Lung (tissue), 11 donors: ENCODE measurements at regions not wholly inside any gene's neighbourhood (a gene's known extent, or its start where the extent isn't known, plus 50 kb on each side); places are given as distances from the start of the nearest gene placed in this dataset.

Experiments used
- ATAC-seq: fragments of 200-7000 bp; cut with Tn5 transposase; one replicate; pipeline ENCODE4 v1.9.1; 2020; ENCODE audit warnings: moderate number of reproducible peaks; ENCODE audit not compliant: insufficient read depth, low FRiP score
- DNase-seq, 3 donors: peaks; one replicate each; pipeline ENCODE4 v3.0.0-alpha.2; 2013 to 2017
- H3K27ac ChIP-seq, 2 donors: one replicate each; pipeline ENCODE4 v1.5.1; 2013; ENCODE audit warnings: mild to moderate bottlenecking in 2 of 2, moderate library complexity in 2 of 2, control low read depth in 1 of 2, inconsistent platforms in 1 of 2, low read depth in 1 of 2, low read length in 1 of 2
- H3K27me3 ChIP-seq, 3 donors: one replicate each; pipeline ENCODE4 v1.5.1; 2013; ENCODE audit warnings: low read length in 2 of 3; ENCODE audit not compliant: control insufficient read depth in 3 of 3, insufficient read depth in 3 of 3
- H3K36me3 ChIP-seq, 4 donors: one replicate each; pipeline ENCODE4 v1.5.1; 2013; ENCODE audit warnings: low read length in 4 of 4, mild to moderate bottlenecking in 1 of 4, moderate library complexity in 1 of 4; ENCODE audit not compliant: control insufficient read depth in 4 of 4, insufficient read depth in 4 of 4
- H3K4me1 ChIP-seq, 5 donors: one replicate each; pipeline ENCODE4 v1.5.1; 2013; ENCODE audit warnings: low read length in 5 of 5, mild to moderate bottlenecking in 2 of 5, moderate library complexity in 1 of 5; ENCODE audit not compliant: control insufficient read depth in 5 of 5, insufficient read depth in 5 of 5
- H3K4me3 ChIP-seq: one replicate; pipeline ENCODE4 v1.5.1; 2013; ENCODE audit warnings: mild to moderate bottlenecking, control low read depth, moderate library complexity
- H3K9ac ChIP-seq, 2 donors: one replicate each; pipeline ENCODE4 v1.5.1; 2013; ENCODE audit warnings: low read length in 2 of 2, control low read depth in 1 of 2; ENCODE audit not compliant: insufficient read depth in 1 of 2
- H3K9me3 ChIP-seq, 4 donors: one replicate each; pipeline ENCODE4 v1.5.1; 2013; ENCODE audit warnings: low read length in 3 of 4, mild to moderate bottlenecking in 1 of 4, moderate library complexity in 1 of 4; ENCODE audit not compliant: control insufficient read depth in 4 of 4, insufficient read depth in 3 of 4
- WGBS, 2 donors: extraction: QIAGEN DNeasy Blood & Tissue Kit; methylation state at CpG; one replicate each; pipeline ENCODE4 v1.1.7; 2013; 5-methylcytosine and 5-hydroxymethylcytosine counted together
- TF ChIP-seq, protein P1 (sequence below): IDR thresholded peaks from 2 replicates; pipeline ENCODE4 v1.5.1; 2012; ENCODE audit warnings: mild to moderate bottlenecking; ENCODE audit errors: control extremely low read depth, extremely low read depth
- donor health status: control.
- donor health status: control.
- donor health status: Bipolar disorder and iron deficiency.
- donor health status: healthy.
- donor health status: DM: yes; HTN: yes; CAD: no.

GRCh38 chr3:66928252-66928651 lies 69.9 kb upstream of the KBTBD8 start:
- peaks cover 0 to 11% (median 0%) of the 10 kb centered on the region in 5 donors for H3K4me1 ChIP-seq
- no peak overlapping the region for H3K27ac ChIP-seq
- H3K27me3 ChIP-seq = no peaks in the 10 kb centered on the region
- no peaks in the 10 kb centered on the region for H3K36me3 ChIP-seq
- H3K9me3 ChIP-seq = no peaks in the 10 kb centered on the region
- no peak for ATAC-seq
- WGBS, 2 donors = 69 to 75% methylated on average over 2 of the region's 2 CpGs
- TF ChIP-seq, protein P1, sequence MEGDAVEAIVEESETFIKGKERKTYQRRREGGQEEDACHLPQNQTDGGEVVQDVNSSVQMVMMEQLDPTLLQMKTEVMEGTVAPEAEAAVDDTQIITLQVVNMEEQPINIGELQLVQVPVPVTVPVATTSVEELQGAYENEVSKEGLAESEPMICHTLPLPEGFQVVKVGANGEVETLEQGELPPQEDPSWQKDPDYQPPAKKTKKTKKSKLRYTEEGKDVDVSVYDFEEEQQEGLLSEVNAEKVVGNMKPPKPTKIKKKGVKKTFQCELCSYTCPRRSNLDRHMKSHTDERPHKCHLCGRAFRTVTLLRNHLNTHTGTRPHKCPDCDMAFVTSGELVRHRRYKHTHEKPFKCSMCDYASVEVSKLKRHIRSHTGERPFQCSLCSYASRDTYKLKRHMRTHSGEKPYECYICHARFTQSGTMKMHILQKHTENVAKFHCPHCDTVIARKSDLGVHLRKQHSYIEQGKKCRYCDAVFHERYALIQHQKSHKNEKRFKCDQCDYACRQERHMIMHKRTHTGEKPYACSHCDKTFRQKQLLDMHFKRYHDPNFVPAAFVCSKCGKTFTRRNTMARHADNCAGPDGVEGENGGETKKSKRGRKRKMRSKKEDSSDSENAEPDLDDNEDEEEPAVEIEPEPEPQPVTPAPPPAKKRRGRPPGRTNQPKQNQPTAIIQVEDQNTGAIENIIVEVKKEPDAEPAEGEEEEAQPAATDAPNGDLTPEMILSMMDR = no peak
- H3K4me3 ChIP-seq = no peak overlapping the region
- no peak for DNase-seq
- no peak overlapping the region for H3K9ac ChIP-seq

GRCh38 chr3:66931291-66931690 lies 66.8 kb upstream of the KBTBD8 start:
- ATAC-seq (no peak), DNase-seq (peak in 2 of 3 donors; percentile 57 to 78)
- TF ChIP-seq, protein P1 = no peak

GRCh38 chr3:66931699-66932098 lies 66.4 kb upstream of the KBTBD8 start:
- TF ChIP-seq, protein P1 = no peak
- WGBS, 2 donors = 63 to 64% methylated on average over 1 of the region's 1 CpG
- Histone ChIP-seq H3K9me3 (no peaks in the 10 kb centered on the region), H3K27me3 (no peaks in the 10 kb centered on the region), H3K27ac (no peak overlapping the region), H3K36me3 (no peaks in the 10 kb centered on the region), H3K4me1 (peaks cover 0 to 11% (median 0%) of the 10 kb centered on the region in 5 donors), H3K4me3 (no peak overlapping the region), H3K9ac (no peak overlapping the region)
- ATAC-seq (no peak), DNase-seq (no peak)

More at GRCh38 chr3:66931291-66931690, 66.8 kb upstream of the KBTBD8 start:
- 39 to 66% methylated on average over 5 of the region's 5 CpGs for WGBS, 2 donors
- H3K27ac ChIP-seq = no peak overlapping the region
- no peaks in the 10 kb centered on the region for H3K27me3 ChIP-seq
- no peaks in the 10 kb centered on the region for H3K9me3 ChIP-seq
- peaks cover 0 to 11% (median 0%) of the 10 kb centered on the region in 5 donors for H3K4me1 ChIP-seq
- no peak overlapping the region for H3K4me3 ChIP-seq
- no peak overlapping the region for H3K9ac ChIP-seq
- no peaks in the 10 kb centered on the region for H3K36me3 ChIP-seq

DNA sequence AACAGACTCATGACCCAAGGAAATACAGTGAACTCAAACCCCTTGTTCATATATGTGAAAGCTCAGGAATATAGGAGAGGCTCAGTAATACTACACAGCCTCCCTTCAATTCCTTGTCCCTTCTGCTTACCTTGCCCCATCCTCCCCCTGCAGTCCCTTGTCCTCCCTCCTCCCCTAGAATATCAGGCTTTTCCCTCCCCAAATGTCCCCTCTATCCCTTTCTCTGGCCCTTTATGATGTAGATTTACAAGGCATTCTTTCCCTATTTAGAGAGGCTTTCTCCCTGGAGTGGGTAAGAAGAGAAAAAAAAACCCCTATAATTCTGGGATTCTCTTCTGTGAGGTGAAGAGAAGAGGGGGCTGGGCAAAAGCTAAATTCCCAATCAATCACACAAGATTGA lies 64.9 kb upstream of the KBTBD8 start:
- H3K27ac ChIP-seq = no peak overlapping the region
- TF ChIP-seq, protein P1 = no peak
- H3K9me3 ChIP-seq = no peaks in the 10 kb centered on the region
- no peak overlapping the region for H3K4me3 ChIP-seq
- no peaks in the 10 kb centered on the region for H3K27me3 ChIP-seq
- DNase-seq = no peak
- peaks cover 0 to 11% (median 0%) of the 10 kb centered on the region in 5 donors for H3K4me1 ChIP-seq
- no peaks in the 10 kb centered on the region for H3K36me3 ChIP-seq
- no peak overlapping the region for H3K9ac ChIP-seq
- ATAC-seq = no peak
